Hepatocyte (in vitro differentiated cells): ENCODE measurements at regions not wholly inside any gene's neighbourhood (a gene's known extent, or its start where the extent isn't known, plus 50 kb on each side); places are given as distances from the start of the nearest gene placed in this dataset.

ENCODE experiments used
- DNase-seq: peaks from one replicate; pipeline ENCODE4 v3.0.0-alpha.2; 2016; ENCODE audit warnings: low spot score
- H2AFZ ChIP-seq: fragments of 200-600 bp; sonication (generic); 2 replicates; pipeline ENCODE4 v1.6.0; 2016; ENCODE audit warnings: antibody characterized with exemption, mild to moderate bottlenecking
- H3K27ac ChIP-seq: fragments of 200-600 bp; sonication (generic); 2 replicates; pipeline ENCODE4 v1.5.1; 2016; ENCODE audit warnings: mild to moderate bottlenecking
- H3K27me3 ChIP-seq: fragments of 200-600 bp; sonication (generic); 2 replicates; pipeline ENCODE4 v1.6.1; 2016
- H3K36me3 ChIP-seq: fragments of 200-600 bp; sonication (generic); replicated peaks from 2 replicates; pipeline ENCODE4 v1.5.1; 2016; ENCODE audit warnings: low read depth; ENCODE audit not compliant: insufficient read depth
- H3K4me1 ChIP-seq: fragments of 200-600 bp; sonication (generic); 2 replicates; pipeline ENCODE4 v1.5.1; 2016; ENCODE audit warnings: mild to moderate bottlenecking, moderate library complexity; ENCODE audit not compliant: insufficient read depth
- H3K4me2 ChIP-seq: fragments of 200-600 bp; sonication (generic); 2 replicates; pipeline ENCODE4 v1.6.0; 2016
- H3K4me3 ChIP-seq: fragments of 200-600 bp; sonication (generic); 2 replicates; pipeline ENCODE4 v1.5.1; 2016; ENCODE audit warnings: mild to moderate bottlenecking
- H3K79me2 ChIP-seq: fragments of 200-600 bp; sonication (generic); 2 replicates; pipeline ENCODE4 v1.6.0; 2017; ENCODE audit warnings: mild to moderate bottlenecking
- H3K9me2 ChIP-seq: fragments of 200-600 bp; sonication (generic); replicated peaks from 2 replicates; pipeline ENCODE4 v1.6.0; 2017; ENCODE audit warnings: mild to moderate bottlenecking; ENCODE audit not compliant: insufficient read depth
- H3K9me3 ChIP-seq: fragments of 200-600 bp; sonication (generic); 2 replicates; pipeline ENCODE4 v1.5.1; 2016; ENCODE audit warnings: low read depth, mild to moderate bottlenecking
- H4K20me1 ChIP-seq: fragments of 200-600 bp; sonication (generic); 2 replicates; pipeline ENCODE4 v1.6.0; 2016; ENCODE audit warnings: mild to moderate bottlenecking; ENCODE audit not compliant: insufficient read depth, poor library complexity, severe bottlenecking
- EZH2 ChIP-seq: fragments of 200-600 bp; sonication (generic); IDR thresholded peaks from 2 replicates; pipeline ENCODE4 v1.6.1; 2016; ENCODE audit warnings: antibody characterized with exemption, mild to moderate bottlenecking, borderline replicate concordance
- EZH2phosphoT487 ChIP-seq: fragments of 200-600 bp; sonication (generic); IDR thresholded peaks from one replicate; pipeline ENCODE4 v1.6.1; 2018; ENCODE audit warnings: antibody characterized with exemption, mild to moderate bottlenecking, low read depth, moderate library complexity; ENCODE audit not compliant: unreplicated experiment, severe bottlenecking
- WGBS: methylation state at CpG from one replicate; pipeline ENCODE4 v1.1.6; 2016; ENCODE audit warnings: low lambda C conversion rate; ENCODE audit errors: missing lambda C conversion rate; 5-methylcytosine and 5-hydroxymethylcytosine counted together
- TF ChIP-seq, protein P1 (sequence below): fragments of 200-600 bp; sonication (generic); IDR thresholded peaks from 2 replicates; pipeline ENCODE4 v1.5.1; 2016; ENCODE audit warnings: antibody characterized with exemption, mild to moderate bottlenecking; ENCODE audit not compliant: poor library complexity

DNA sequence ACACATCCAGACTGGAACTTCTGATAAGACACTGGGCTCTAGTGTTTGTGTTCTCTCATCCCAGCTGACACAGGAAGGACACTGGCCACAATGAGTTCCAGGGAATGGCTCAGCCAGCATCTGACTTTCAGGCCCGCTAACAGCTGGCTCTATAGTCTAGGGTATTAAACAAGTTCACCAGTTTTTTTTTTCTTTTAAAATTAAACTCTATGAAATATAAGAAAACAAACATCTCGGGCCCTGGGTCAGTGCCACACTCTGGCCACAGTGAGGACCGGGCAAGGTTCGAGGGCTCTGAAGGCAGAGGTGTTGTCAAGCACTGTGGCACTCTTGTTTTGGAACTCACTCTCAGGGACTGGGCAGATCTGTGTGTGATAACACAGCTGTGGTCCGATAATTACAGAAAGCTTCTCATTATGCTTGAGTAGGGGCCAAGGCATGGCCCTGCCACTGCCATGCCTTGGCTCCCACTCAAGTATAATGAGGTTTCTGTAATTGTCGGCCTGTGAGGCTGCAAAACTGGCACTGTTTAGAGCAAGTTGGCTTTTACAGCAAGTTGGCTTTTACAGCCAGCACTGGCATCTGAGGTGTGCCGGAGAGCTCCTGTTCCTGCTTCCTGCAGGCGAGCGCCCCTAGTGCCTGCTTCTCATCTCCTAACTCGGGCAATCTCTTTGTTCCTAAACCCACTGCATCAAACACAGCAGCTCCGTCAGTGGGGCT lies 62.8 kb downstream of the PPP1R2C start:
- no peaks in the 10 kb centered on the region for H3K27me3 ChIP-seq
- H3K9me3 ChIP-seq: no peaks in the 10 kb centered on the region
- H3K36me3 ChIP-seq: no peaks in the 10 kb centered on the region
- TF ChIP-seq EZH2: no peak
- TF ChIP-seq, protein P1, sequence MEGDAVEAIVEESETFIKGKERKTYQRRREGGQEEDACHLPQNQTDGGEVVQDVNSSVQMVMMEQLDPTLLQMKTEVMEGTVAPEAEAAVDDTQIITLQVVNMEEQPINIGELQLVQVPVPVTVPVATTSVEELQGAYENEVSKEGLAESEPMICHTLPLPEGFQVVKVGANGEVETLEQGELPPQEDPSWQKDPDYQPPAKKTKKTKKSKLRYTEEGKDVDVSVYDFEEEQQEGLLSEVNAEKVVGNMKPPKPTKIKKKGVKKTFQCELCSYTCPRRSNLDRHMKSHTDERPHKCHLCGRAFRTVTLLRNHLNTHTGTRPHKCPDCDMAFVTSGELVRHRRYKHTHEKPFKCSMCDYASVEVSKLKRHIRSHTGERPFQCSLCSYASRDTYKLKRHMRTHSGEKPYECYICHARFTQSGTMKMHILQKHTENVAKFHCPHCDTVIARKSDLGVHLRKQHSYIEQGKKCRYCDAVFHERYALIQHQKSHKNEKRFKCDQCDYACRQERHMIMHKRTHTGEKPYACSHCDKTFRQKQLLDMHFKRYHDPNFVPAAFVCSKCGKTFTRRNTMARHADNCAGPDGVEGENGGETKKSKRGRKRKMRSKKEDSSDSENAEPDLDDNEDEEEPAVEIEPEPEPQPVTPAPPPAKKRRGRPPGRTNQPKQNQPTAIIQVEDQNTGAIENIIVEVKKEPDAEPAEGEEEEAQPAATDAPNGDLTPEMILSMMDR: peak; percentile 67
- H3K79me2 ChIP-seq: no peaks in the 10 kb centered on the region
- no peaks in the 10 kb centered on the region for H3K9me2 ChIP-seq
- H4K20me1 ChIP-seq: no peaks in the 10 kb centered on the region
- H2AFZ ChIP-seq: peak overlapping the region; percentile 30
- H3K4me2 ChIP-seq: no peak overlapping the region
- no peaks in the 10 kb centered on the region for H3K4me1 ChIP-seq
- H3K27ac ChIP-seq: no peak overlapping the region
- H3K4me3 ChIP-seq: no peak overlapping the region
- WGBS: 43% methylated on average over 11 of the region's 11 CpGs
- peak; percentile 76 for DNase-seq

DNA sequence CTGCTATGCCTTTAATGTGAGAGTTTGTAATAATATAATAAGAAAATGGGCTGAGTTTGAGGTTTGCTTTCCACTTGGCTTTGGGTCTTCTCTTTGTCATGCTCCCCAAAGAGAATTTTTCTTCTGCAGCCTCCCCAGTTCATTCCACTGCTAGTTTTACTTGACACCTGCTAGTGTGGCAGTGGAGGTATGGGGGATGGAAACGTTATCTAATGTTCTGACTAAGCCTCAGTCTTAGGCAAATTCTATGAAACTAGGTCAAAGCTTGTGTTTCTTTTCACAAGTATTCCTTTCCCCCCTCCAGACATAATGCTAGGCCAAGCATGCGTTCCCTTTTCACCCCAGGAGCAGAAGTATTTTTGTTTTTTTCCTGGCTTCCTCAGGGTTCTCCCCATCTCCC lies 67.5 kb downstream of the PPP1R2C start:
- no peak overlapping the region for H2AFZ ChIP-seq
- no peaks in the 10 kb centered on the region for H3K4me1 ChIP-seq
- H4K20me1 ChIP-seq: no peaks in the 10 kb centered on the region
- H3K4me3 ChIP-seq: no peak overlapping the region
- no peaks in the 10 kb centered on the region for H3K36me3 ChIP-seq
- no peak overlapping the region for H3K27ac ChIP-seq
- H3K9me3 ChIP-seq: no peaks in the 10 kb centered on the region
- no peaks in the 10 kb centered on the region for H3K9me2 ChIP-seq
- DNase-seq: no peak
- 79% methylated on average over 2 of the region's 2 CpGs for WGBS
- no peaks in the 10 kb centered on the region for H3K27me3 ChIP-seq
- TF ChIP-seq EZH2: no peak
- TF ChIP-seq, protein P1: no peak
- no peak for TF ChIP-seq EZH2phosphoT487
- no peaks in the 10 kb centered on the region for H3K79me2 ChIP-seq
- H3K4me2 ChIP-seq: no peak overlapping the region

DNA sequence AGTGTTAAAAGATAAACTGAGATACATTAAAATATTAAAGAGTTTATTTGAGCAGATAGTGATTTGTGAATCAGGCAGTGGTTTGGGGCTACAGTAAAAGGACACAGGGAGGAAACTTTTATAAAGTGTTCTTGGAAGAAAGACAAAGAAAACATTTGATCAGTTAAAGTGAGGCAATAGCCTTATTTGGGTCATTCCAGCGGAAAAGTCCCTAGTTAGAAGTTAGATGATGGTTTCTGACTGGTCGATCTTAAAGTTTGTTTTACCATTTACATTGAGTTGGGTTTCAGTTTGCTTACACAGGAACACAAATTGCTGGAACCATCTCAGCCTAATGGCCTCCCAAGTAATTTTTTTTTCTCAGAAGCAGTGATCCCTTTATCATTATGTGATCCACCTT lies 69.7 kb downstream of the PPP1R2C start:
- Histone ChIP-seq H3K4me3 (no peak overlapping the region), H3K9me3 (no peaks in the 10 kb centered on the region), H3K4me2 (no peak overlapping the region), H3K4me1 (no peaks in the 10 kb centered on the region), H3K27ac (no peak overlapping the region), H3K9me2 (no peaks in the 10 kb centered on the region), H3K79me2 (no peaks in the 10 kb centered on the region), H4K20me1 (no peaks in the 10 kb centered on the region), H2AFZ (no peak overlapping the region), H3K36me3 (no peaks in the 10 kb centered on the region), H3K27me3 (no peaks in the 10 kb centered on the region)
- DNase-seq: no peak
- TF ChIP-seq EZH2 (no peak), EZH2phosphoT487 (no peak)
- TF ChIP-seq, protein P1: no peak
- 57% methylated on average over 2 of the region's 2 CpGs for WGBS

DNA sequence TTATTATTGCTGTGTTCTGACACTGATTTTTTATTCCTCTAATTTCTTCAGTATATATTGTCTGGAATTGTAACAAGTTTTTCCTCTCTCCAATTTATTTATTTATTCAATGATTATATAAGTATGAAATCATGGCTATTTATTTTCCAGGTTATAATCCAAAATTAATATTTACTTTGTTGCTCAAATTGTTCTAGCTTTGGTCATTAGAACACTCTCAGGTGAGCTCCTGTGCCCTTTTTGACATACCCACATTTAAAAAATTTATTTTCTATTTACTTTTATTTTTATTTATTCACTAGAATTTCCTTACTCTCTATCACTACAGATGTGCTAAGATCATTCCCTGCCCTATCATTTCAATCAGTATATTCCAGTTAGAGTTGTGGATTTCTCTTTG lies 70.2 kb downstream of the PPP1R2C start:
- Histone ChIP-seq H3K9me2 (no peaks in the 10 kb centered on the region), H3K36me3 (no peaks in the 10 kb centered on the region), H3K27me3 (no peaks in the 10 kb centered on the region), H3K9me3 (no peaks in the 10 kb centered on the region), H3K79me2 (no peaks in the 10 kb centered on the region), H2AFZ (no peak overlapping the region), H3K4me1 (no peaks in the 10 kb centered on the region), H3K4me2 (no peak overlapping the region), H3K4me3 (no peak overlapping the region), H4K20me1 (no peaks in the 10 kb centered on the region), H3K27ac (no peak overlapping the region)
- TF ChIP-seq, protein P1: no peak
- no peak for TF ChIP-seq EZH2phosphoT487
- TF ChIP-seq EZH2: no peak
- no peak for DNase-seq
